Pons (tissue), 1 donor: ENCODE measurements at regions not wholly inside any gene's neighbourhood (a gene's known extent, or its start where the extent isn't known, plus 50 kb on each side); places are given as distances from the start of the nearest gene placed in this dataset.
A peak's percentile ranks its signal among the peaks of the same experiment; 100 is the strongest.
"Not testable (repeated sequence)": the region's sequence is repeated elsewhere in the genome, so short reads cannot be mapped to it uniquely, and the experiment has no call there.

ENCODE experiments used
- DNase-seq: peaks from one replicate; pipeline ENCODE4 v3.0.0-alpha.2; 2016; ENCODE audit warnings: low spot score

DNA sequence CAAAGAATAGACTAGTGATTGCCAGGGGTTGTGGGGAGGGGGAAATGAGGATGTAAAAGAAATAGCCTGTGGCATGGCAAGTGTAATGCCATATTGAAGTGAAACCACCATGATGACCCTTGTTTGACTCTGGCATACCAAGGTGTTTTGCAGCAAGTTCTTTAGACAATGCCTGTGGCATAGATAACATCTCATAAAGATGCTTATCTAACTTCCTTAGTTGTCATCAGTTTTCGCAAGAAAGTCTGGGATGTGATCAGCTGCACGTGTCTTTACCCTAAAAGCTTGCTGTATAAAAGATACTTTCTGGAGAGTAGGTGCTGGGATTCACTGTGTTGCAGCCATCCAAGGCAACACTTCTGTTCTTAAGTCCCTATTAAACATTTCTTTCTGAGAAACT, 176.1 kb upstream of the MAGEB16 start:
- DNase-seq, result no peak

GRCh38 chrX:35622601-35623000, 175.5 kb upstream of the MAGEB16 start:
- no peak for DNase-seq

- DNase-seq, result no peak
Observed at GRCh38 chrX:35625714-35626113, 172.4 kb upstream of the MAGEB16 start.

DNA sequence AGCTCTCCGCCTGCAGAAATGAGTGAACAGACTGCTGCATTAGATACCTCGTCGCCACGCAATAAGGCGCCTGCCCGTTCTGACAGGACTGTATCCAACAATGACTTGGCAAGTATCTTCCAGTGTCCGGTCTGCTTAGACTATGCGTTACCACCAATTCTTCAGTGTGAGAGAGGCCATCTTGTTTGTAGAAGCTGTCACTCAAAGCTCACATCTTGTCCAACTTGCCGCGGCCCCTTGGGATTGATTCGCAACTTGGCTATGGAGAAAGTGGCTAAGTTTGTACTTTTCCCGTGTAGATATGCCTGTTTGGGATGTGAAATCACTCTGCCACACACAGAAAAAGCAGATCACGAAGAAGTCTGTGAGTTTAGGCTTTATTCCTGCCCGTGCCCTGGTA, 172.0 kb upstream of the MAGEB16 start:
- DNase-seq, result no peak

GRCh38 chrX:35635971-35636370, 162.2 kb upstream of the MAGEB16 start:
- DNase-seq, result not testable (repeated sequence)

DNA sequence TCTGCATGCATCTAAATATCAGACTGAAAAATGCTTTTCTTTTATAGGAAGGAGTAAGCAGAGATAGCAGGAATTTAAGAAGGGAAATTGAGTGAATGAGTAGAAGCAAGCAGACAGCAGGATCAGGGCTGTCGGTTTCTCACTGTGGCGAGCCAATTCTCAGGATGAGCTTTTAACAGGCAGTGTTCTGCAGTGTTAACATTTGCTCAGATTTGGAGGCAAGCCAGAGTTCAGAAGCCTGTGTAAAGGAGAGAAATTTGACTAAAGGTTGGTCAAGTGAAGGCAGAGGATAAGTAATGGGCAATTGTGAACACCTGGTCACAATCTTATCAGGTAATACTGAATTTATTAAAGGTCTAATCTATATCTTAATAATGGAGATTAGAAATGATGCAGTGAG, 133.3 kb upstream of the MAGEB16 start:
- peak; percentile 0 for DNase-seq

- DNase-seq, result no peak
Observed at GRCh38 chrX:35665311-35665710, 132.8 kb upstream of the MAGEB16 start.

DNA sequence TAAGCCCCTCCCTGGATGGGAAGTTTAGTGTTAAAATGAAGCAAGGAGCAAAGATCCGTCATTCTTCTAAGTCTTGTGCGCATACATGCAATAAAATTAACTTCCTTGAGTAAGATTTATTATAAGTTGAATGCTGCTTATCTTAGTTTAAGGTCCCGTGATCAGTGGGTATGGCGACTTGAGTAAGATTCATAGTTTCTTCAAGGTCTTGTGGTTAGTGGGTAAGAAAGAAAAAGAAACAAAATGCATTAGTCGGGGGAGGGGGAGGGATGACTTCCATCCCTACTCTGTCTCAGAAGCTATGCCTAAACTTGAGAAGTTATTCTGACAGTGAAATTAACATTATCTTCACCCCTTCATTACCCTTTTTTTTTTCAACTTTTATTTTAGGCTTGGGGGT, 127.3 kb upstream of the MAGEB16 start:
- no peak for DNase-seq

- no peak for DNase-seq
Observed at GRCh38 chrX:35675151-35675550, 123.0 kb upstream of the MAGEB16 start.

- no peak for DNase-seq
Observed at GRCh38 chrX:35680940-35681346, 117.2 kb upstream of the MAGEB16 start.

- DNase-seq, result no peak
Observed at GRCh38 chrX:35682476-35682875, 115.7 kb upstream of the MAGEB16 start.

- DNase-seq, result no peak
Observed at GRCh38 chrX:35696760-35697234, 101.3 kb upstream of the MAGEB16 start.

DNA sequence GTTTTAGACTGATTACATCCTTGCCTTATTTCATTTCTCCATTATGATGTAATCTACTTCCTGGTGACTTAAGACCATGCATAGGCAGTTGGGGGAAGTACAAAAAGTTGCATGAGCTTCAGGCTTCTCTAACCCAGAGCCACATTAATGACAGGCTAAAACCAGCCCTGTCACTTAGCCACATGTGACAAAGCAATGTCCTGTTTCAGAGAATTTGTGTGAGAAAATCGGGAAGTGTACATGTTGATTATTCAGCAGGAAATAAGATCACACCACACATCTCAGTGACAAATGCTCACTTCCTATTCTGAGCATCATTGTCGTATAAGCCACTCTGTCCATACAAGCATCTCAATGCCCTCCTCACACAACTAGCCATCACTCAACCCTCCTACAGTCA, 98.5 kb upstream of the MAGEB16 start:
- DNase-seq, result peak; percentile 1

DNA sequence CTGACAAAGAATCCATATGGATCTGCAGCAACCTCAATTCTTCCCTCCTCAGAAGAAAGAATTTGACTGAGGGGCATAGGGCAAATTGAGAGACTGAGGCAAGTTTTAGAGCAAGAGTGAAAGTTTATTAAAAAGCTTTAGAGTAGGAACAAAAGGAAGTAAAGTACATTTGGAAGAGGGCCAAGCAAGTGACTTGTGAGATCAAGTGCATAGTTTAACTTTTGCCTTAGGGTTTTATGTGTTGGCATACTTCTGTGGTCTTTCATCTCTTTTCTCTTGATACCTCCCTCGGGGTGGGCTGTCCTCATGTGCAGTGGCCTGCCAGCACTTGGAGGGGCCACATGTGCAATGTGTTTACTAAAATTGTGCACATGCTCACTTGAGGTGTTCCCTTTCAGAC, 98.0 kb upstream of the MAGEB16 start:
- DNase-seq, result no peak

DNA sequence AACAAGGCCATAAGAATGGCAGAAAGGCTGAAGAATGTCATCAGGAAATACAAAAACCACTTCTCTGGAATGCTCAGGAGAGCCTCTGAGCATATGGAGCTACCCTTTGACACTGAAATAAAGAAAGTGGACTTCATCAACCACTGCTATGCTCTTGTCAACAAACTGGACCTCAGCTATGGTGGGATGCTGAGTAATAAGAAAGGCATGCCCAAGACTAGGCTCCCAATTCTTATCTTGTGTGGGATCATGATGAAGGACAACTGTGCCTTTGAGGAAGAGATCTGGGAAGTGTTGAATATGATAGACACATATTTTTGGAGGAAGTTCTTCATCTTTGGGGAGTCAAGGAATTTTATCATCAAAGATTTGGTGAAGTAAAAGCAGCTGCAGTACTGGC, 86.9 kb upstream of the MAGEB16 start:
- DNase-seq, result no peak

DNA sequence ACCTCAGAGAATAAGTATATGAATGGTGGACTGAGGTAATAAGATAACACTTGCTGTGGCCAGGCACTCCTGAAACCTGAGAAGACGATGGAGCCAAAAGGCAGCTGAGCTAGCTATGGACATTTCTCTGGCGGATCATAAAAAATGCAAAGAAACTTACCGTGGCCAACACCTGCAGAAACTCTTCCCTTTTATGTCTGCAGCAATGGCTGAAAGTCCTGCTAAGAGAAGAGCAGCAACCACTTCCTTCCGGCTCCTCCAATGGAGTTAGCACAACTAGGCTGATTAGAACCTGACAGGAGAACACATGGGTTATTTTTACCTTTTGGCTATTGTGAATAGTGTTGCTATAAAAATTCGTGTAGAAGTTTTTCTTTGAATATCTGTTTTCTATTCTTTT, 76.0 kb upstream of the MAGEB16 start:
- no peak for DNase-seq

- DNase-seq, result no peak
Observed at GRCh38 chrX:35726176-35726575, 72.0 kb upstream of the MAGEB16 start.

DNA sequence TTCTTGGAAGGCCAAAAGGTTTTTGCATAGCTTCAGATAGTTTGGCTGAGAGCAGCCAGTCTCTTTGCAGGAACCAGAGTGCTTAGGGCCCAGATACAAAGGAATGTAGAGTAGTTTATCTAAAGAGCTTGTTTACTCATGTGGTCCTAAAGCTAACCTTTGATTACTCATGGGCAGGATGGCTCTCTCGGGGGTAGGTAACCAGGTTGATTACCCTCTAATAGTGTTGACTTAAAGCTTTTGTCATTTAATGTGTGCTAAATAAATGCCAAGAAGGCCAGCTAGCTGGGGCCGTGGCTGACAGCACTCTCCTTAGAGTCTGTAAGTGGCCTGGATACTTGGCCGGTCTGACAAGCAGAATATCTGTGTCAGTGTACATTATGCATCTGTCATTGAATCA, 69.7 kb upstream of the MAGEB16 start:
- no peak for DNase-seq

- no peak for DNase-seq
Observed at GRCh38 chrX:35733879-35734278, 64.3 kb upstream of the MAGEB16 start.

DNA sequence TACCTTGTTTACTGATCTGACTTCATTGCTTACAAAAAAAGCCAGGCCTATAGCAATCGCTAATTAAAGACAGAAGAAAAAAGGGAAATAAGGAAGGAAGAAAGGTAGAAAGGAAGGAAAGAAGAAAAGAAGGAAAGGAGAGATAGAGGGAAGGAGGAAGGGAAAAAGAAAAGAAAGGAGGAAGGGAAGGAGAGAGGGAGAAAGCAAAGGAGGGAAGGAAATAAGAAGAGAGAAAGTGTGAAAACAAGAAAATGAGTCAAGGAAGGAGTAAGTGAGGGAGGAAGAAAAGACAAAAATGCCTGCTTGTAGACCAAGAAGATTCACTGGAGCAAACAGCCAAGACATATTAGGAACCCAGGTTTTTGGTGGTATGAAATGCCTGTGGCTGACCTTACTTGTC, 57.0 kb upstream of the MAGEB16 start:
- no peak for DNase-seq

DNA sequence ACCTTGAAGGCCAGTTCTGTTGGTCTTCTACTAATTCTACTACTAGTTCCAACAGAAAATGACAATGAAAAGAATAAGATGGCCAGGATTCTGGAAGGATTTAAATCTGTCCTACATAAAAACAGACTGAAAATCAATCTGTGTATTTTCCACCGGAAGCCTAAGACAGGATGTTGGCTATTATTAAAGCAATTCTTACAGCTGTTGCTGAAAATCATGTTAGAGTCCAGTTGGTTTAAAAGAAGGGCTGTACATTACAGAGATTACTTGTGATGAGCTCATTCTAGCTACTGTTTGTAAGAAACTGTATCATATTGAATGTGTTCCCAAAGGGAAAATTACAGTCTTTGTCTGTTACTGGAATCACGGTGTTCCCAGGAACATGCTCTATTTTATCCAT, 54.8 kb upstream of the MAGEB16 start:
- no peak for DNase-seq
